Type B pancreatic cell (in vitro differentiated cells): ENCODE measurements at regions not wholly inside any gene's neighbourhood (a gene's known extent, or its start where the extent isn't known, plus 50 kb on each side); places are given as distances from the start of the nearest gene placed in this dataset.

Source experiments
- DNase-seq: peaks from one replicate; pipeline ENCODE4 v3.0.0; 2021; ENCODE audit warnings: mixed read lengths; ENCODE audit not compliant: unreplicated experiment; ENCODE audit errors: extremely low spot score
- H3K27ac Mint-ChIP-seq: 2 replicates; pipeline ENCODE4 v1.8.0; 2021; ENCODE audit warnings: mild to moderate bottlenecking, mixed read lengths
- H3K27me3 Mint-ChIP-seq: 2 replicates; pipeline ENCODE4 v1.8.0; 2021; ENCODE audit warnings: mixed read lengths
- H3K36me3 Mint-ChIP-seq: 2 replicates; pipeline ENCODE4 v1.8.0; 2021; ENCODE audit warnings: mixed read lengths
- H3K4me1 Mint-ChIP-seq: one replicate; pipeline ENCODE4 v1.8.0; 2021; ENCODE audit warnings: mixed read lengths; ENCODE audit not compliant: unreplicated experiment
- H3K4me3 Mint-ChIP-seq: 2 replicates; pipeline ENCODE4 v1.8.0; 2021; ENCODE audit warnings: mild to moderate bottlenecking, mixed read lengths
- H3K9me3 Mint-ChIP-seq: 2 replicates; pipeline ENCODE4 v1.8.0; 2021; ENCODE audit warnings: mixed read lengths
- CTCF ChIP-seq: fragments of 200-600 bp; sonication (generic); conservative IDR thresholded peaks from 2 replicates; pipeline ENCODE4 v1.5.0; 2021; ENCODE audit warnings: antibody characterized with exemption, mild to moderate bottlenecking

GRCh38 chr6:14398953-14399352, 281.4 kb downstream of the CD83 start:
- no peaks in the 10 kb centered on the region for H3K36me3 Mint-ChIP-seq
- no peak for DNase-seq
- no peaks in the 10 kb centered on the region for H3K27me3 Mint-ChIP-seq
- H3K9me3 Mint-ChIP-seq, result peaks cover 8% of the 10 kb centered on the region
- no peak for TF ChIP-seq CTCF
- no peak overlapping the region for H3K4me3 Mint-ChIP-seq
- peaks cover 18% of the 10 kb centered on the region for H3K4me1 Mint-ChIP-seq
- H3K27ac Mint-ChIP-seq, result no peak overlapping the region

GRCh38 chr6:14399635-14400034, 282.1 kb downstream of the CD83 start:
- no peak overlapping the region for H3K4me3 Mint-ChIP-seq
- no peak for DNase-seq
- no peaks in the 10 kb centered on the region for H3K36me3 Mint-ChIP-seq
- no peak overlapping the region for H3K27ac Mint-ChIP-seq
- H3K4me1 Mint-ChIP-seq, result peaks cover 18% of the 10 kb centered on the region
- H3K9me3 Mint-ChIP-seq, result peaks cover 10% of the 10 kb centered on the region
- no peak for TF ChIP-seq CTCF
- H3K27me3 Mint-ChIP-seq, result no peaks in the 10 kb centered on the region

- H3K27ac Mint-ChIP-seq, result no peak overlapping the region
- H3K4me3 Mint-ChIP-seq, result peak overlapping the region; percentile 35
- no peaks in the 10 kb centered on the region for H3K36me3 Mint-ChIP-seq
- H3K9me3 Mint-ChIP-seq, result peaks cover 10% of the 10 kb centered on the region
- peaks cover 20% of the 10 kb centered on the region for H3K4me1 Mint-ChIP-seq
- H3K27me3 Mint-ChIP-seq, result no peaks in the 10 kb centered on the region
- no peak for TF ChIP-seq CTCF
- DNase-seq, result no peak
These were observed 283.7 kb downstream of the CD83 start for GRCh38 chr6:14401246-14401645.

GRCh38 chr6:14406614-14407331, 289.2 kb downstream of the CD83 start:
- Mint-ChIP-seq H3K4me1 (peaks cover 17% of the 10 kb centered on the region), H3K27ac (no peak overlapping the region), H3K4me3 (no peak overlapping the region), H3K27me3 (no peaks in the 10 kb centered on the region), H3K36me3 (no peaks in the 10 kb centered on the region), H3K9me3 (peaks cover 4% of the 10 kb centered on the region)
- no peak for DNase-seq
- TF ChIP-seq CTCF, result no peak

- TF ChIP-seq CTCF, result no peak
- Mint-ChIP-seq H3K9me3 (peaks cover 4% of the 10 kb centered on the region), H3K36me3 (no peaks in the 10 kb centered on the region), H3K4me3 (no peak overlapping the region), H3K27ac (no peak overlapping the region), H3K4me1 (peaks cover 17% of the 10 kb centered on the region), H3K27me3 (no peaks in the 10 kb centered on the region)
- no peak for DNase-seq
These were observed 290.9 kb downstream of the CD83 start for GRCh38 chr6:14408446-14408845.
